22Rv1 (cell line): ENCODE measurements at regions not wholly inside any gene's neighbourhood (a gene's known extent, or its start where the extent isn't known, plus 50 kb on each side); places are given as distances from the start of the nearest gene placed in this dataset.

Source experiments
- H3K27ac ChIP-seq: fragments of 450-650 bp; 2 replicates; pipeline ENCODE4 v1.5.1; 2017
- CTCF ChIP-seq: fragments of 450-650 bp; IDR thresholded peaks from 2 replicates; pipeline ENCODE4 v1.5.1; 2017; ENCODE audit warnings: mild to moderate bottlenecking
- ZFX ChIP-seq: fragments of 450-650 bp; IDR thresholded peaks from 2 replicates; pipeline ENCODE4 v1.6.1; 2017; ENCODE audit warnings: antibody characterized with exemption, borderline replicate concordance

GRCh38 chr5:112064271-112064701 lies 307.3 kb upstream of the NREP start:
- TF ChIP-seq CTCF (no peak), ZFX (no peak)
- no peak overlapping the region for H3K27ac ChIP-seq

GRCh38 chr5:112063856-112064255 lies 306.9 kb upstream of the NREP start:
- TF ChIP-seq ZFX (no peak), CTCF (no peak)
- no peak overlapping the region for H3K27ac ChIP-seq

- no peak overlapping the region for H3K27ac ChIP-seq
- TF ChIP-seq ZFX: no peak
- TF ChIP-seq CTCF: no peak
Observed at GRCh38 chr5:112063191-112063590, 306.2 kb upstream of the NREP start.

GRCh38 chr5:112062181-112062580 lies 305.2 kb upstream of the NREP start:
- TF ChIP-seq ZFX (no peak), CTCF (no peak)
- H3K27ac ChIP-seq: no peak overlapping the region

GRCh38 chr5:112061666-112062065 lies 304.7 kb upstream of the NREP start:
- TF ChIP-seq ZFX (no peak), CTCF (no peak)
- H3K27ac ChIP-seq: no peak overlapping the region

GRCh38 chr5:112059579-112060135 lies 302.7 kb upstream of the NREP start:
- H3K27ac ChIP-seq: no peak overlapping the region
- no peak for TF ChIP-seq CTCF
- TF ChIP-seq ZFX: no peak

GRCh38 chr5:112049738-112050137 lies 292.7 kb upstream of the NREP start:
- H3K27ac ChIP-seq: no peak overlapping the region
- TF ChIP-seq ZFX (no peak), CTCF (no peak)
